GM12878 (cell line): ENCODE measurements at regions not wholly inside any gene's neighbourhood (a gene's known extent, or its start where the extent isn't known, plus 50 kb on each side); places are given as distances from the start of the nearest gene placed in this dataset.

ENCODE experiments used
- ATAC-seq: fragments of 200-7000 bp; cut with Tn5 transposase; 3 replicates; pipeline ENCODE4 v1.9.1; 2020; ENCODE audit warnings: mild to moderate bottlenecking, moderate library complexity
- BruUV-seq: library from RNA; stranded (reverse); fragments of 400-500 nt; replicated peaks from 2 replicates; lab custom pipeline; 2021; lab: Mats Ljungman, UMichigan
- CTCF ChIA-PET: fragments of 300-600 bp; sonication (Branson Sonifier 250); formaldehyde crosslinking; extraction: SDS; loops from one replicate; lab custom pipeline; 2021; ENCODE audit warnings: inconsistent platforms; lab: Yijun Ruan, JAX
- POLR2A ChIA-PET: fragments of 350-600 bp; formaldehyde crosslinking; extraction: SDS; loops from one replicate; lab custom pipeline; 2021; ENCODE audit warnings: inconsistent platforms; lab: Charles Lee
- RAD21 ChIA-PET: fragments of 300-600 bp; sonication (Branson Sonifier 250); formaldehyde crosslinking; loops from one replicate; lab custom pipeline; 2023; ENCODE audit warnings: antibody characterized with exemption; ENCODE audit not compliant: unreplicated experiment; lab: Charles Lee
- SMC1A ChIA-PET: fragments of 300-600 bp; sonication (Branson Sonifier 250); formaldehyde crosslinking; loops from one replicate; lab custom pipeline; 2023; ENCODE audit not compliant: unreplicated experiment, uncharacterized antibody; lab: Charles Lee
- DNase-seq: peaks from one replicate; pipeline ENCODE4 v3.0.0-alpha.2; 2011; ENCODE audit warnings: low read depth, low spot score
- FAIRE-seq: peaks from 3 replicates; lab custom pipeline; 2011; peaks lifted over from hg19 to GRCh38; lab: Jason Lieb, UNC
- H2AFZ ChIP-seq: 2 replicates; pipeline ENCODE4 v1.6.0; 2011; ENCODE audit warnings: low read depth, low read length, control low read depth; ENCODE audit not compliant: control insufficient read depth
- H3K27ac ChIP-seq: 2 replicates; pipeline ENCODE4 v1.5.1; 2011; ENCODE audit warnings: control low read depth; ENCODE audit not compliant: control insufficient read depth, insufficient read depth
- H3K27me3 ChIP-seq, 2 experiments: replicated peaks in 1 of 2; 2 replicates each; pipeline versions ENCODE4 v1.6.0 to v1.6.1; 2011; ENCODE audit warnings: low read length in 1 of 2; ENCODE audit not compliant: control insufficient read depth in 2 of 2, insufficient read depth in 2 of 2
- H3K36me3 ChIP-seq, 2 experiments: 2 replicates each; pipeline ENCODE4 v1.5.1; 2011; ENCODE audit warnings: low read length in 1 of 2; ENCODE audit not compliant: control insufficient read depth in 2 of 2, insufficient read depth in 2 of 2
- H3K4me1 ChIP-seq: 2 replicates; pipeline ENCODE4 v1.6.1; 2011; ENCODE audit warnings: mild to moderate bottlenecking, low read length, moderate library complexity, mixed read lengths; ENCODE audit not compliant: control insufficient read depth, insufficient read depth
- H3K4me2 ChIP-seq: 2 replicates; pipeline ENCODE4 v1.6.0; 2011; ENCODE audit warnings: control low read depth; ENCODE audit not compliant: control insufficient read depth, insufficient read depth
- H3K4me3 ChIP-seq: fragments of 200-600 bp; sonication (generic); 2 replicates; pipeline ENCODE4 v1.5.1; 2016
- H3K79me2 ChIP-seq: 2 replicates; pipeline ENCODE4 v1.6.0; 2011; ENCODE audit warnings: low read length; ENCODE audit not compliant: control insufficient read depth, insufficient read depth
- H3K9ac ChIP-seq: 2 replicates; pipeline ENCODE4 v1.8.0; 2011; ENCODE audit warnings: low read length, control low read depth, mixed read lengths; ENCODE audit not compliant: control insufficient read depth, insufficient read depth
- H3K9me3 ChIP-seq: replicated peaks from 3 replicates; pipeline ENCODE4 v1.5.1; 2011; ENCODE audit warnings: mild to moderate bottlenecking, low read length; ENCODE audit not compliant: control insufficient read depth, insufficient read depth
- H4K20me1 ChIP-seq: 2 replicates; pipeline ENCODE4 v1.6.0; 2011; ENCODE audit not compliant: control insufficient read depth, insufficient read depth
- CREM ChIP-seq: IDR thresholded peaks from 2 replicates; pipeline ENCODE4 v1.6.1; 2014; ENCODE audit warnings: antibody characterized with exemption, low read depth
- GABPA ChIP-seq: IDR thresholded peaks from 2 replicates; pipeline ENCODE4 v1.6.1; 2014; ENCODE audit warnings: antibody characterized with exemption, low read depth, mild to moderate bottlenecking, inconsistent platforms
- JUND ChIP-seq: IDR thresholded peaks from 2 replicates; pipeline ENCODE4 v1.6.1; 2012; ENCODE audit warnings: low read depth, mild to moderate bottlenecking, low read length, improper control_type of control experiment, moderate library complexity
- MTA2 ChIP-seq: fragments of 450-650 bp; IDR thresholded peaks from 2 replicates; pipeline ENCODE4 v1.6.1; 2016; ENCODE audit warnings: low read depth, mild to moderate bottlenecking, moderate library complexity
- PBX3 ChIP-seq: IDR thresholded peaks from 2 replicates; pipeline ENCODE4 v1.6.1; 2011; ENCODE audit warnings: mild to moderate bottlenecking, low read depth, low read length, moderate library complexity; ENCODE audit not compliant: insufficient replicate concordance
- POLR2AphosphoS2 ChIP-seq: IDR thresholded peaks from 2 replicates; pipeline ENCODE4 v1.6.1; 2011; ENCODE audit warnings: low read depth, mild to moderate bottlenecking, low read length, improper control_type of control experiment, moderate library complexity
- RAD51 ChIP-seq: fragments of 450-650 bp; IDR thresholded peaks from 2 replicates; pipeline ENCODE4 v1.6.1; 2016; ENCODE audit warnings: moderate library complexity, mild to moderate bottlenecking, inconsistent platforms
- RBBP5 ChIP-seq: fragments of 200-600 bp; sonication (generic); conservative IDR thresholded peaks from 2 replicates; pipeline ENCODE4 v1.6.1; 2016
- STAT3 ChIP-seq: IDR thresholded peaks from 2 replicates; pipeline ENCODE4 v1.6.1; 2011; ENCODE audit warnings: low read depth, low read length, improper control_type of control experiment
- SUZ12 ChIP-seq: fragments of 200-600 bp; sonication (generic); IDR thresholded peaks from one replicate; pipeline ENCODE4 v1.6.1; 2018; ENCODE audit warnings: antibody characterized with exemption, mild to moderate bottlenecking; ENCODE audit not compliant: unreplicated experiment
- WRNIP1 ChIP-seq: IDR thresholded peaks from 2 replicates; pipeline ENCODE4 v1.6.1; 2011; ENCODE audit warnings: low read depth, low read length, improper control_type of control experiment, borderline replicate concordance
- YY1 ChIP-seq: IDR thresholded peaks from 2 replicates; pipeline ENCODE4 v1.6.1; 2011; ENCODE audit warnings: low read depth, mild to moderate bottlenecking, low read length
- ZBTB33 ChIP-seq: fragments of 450-650 bp; IDR thresholded peaks from 2 replicates; pipeline ENCODE4 v1.6.1; 2017; ENCODE audit warnings: mild to moderate bottlenecking
- ZBTB40 ChIP-seq: fragments of 450-650 bp; IDR thresholded peaks from 2 replicates; pipeline ENCODE4 v1.6.1; 2016; ENCODE audit warnings: mild to moderate bottlenecking, moderate library complexity, borderline replicate concordance
- ZNF274 ChIP-seq: IDR thresholded peaks from one replicate; pipeline ENCODE4 v1.8.0; 2011; ENCODE audit not compliant: insufficient read length, insufficient read depth
- WGBS: methylation state at CpG from one replicate; pipeline ENCODE4 v1.1.6; 2016; ENCODE audit warnings: low lambda C conversion rate; ENCODE audit not compliant: insufficient replicate concordance, insufficient coverage; ENCODE audit errors: missing lambda C conversion rate; 5-methylcytosine and 5-hydroxymethylcytosine counted together
- in situ Hi-C: fragments of 300-500 bp; cut with MboI; formaldehyde crosslinking; loops from 9 replicates; pipeline ENCODE4 v1.14.3; 2018; ENCODE audit warnings: mixed read lengths
- intact Hi-C: fragments of 100-400 bp; cut with micrococcal nuclease; formaldehyde crosslinking; loops from one replicate; pipeline ENCODE4 v1.14.2; 2022; ENCODE audit not compliant: unreplicated experiment

DNA sequence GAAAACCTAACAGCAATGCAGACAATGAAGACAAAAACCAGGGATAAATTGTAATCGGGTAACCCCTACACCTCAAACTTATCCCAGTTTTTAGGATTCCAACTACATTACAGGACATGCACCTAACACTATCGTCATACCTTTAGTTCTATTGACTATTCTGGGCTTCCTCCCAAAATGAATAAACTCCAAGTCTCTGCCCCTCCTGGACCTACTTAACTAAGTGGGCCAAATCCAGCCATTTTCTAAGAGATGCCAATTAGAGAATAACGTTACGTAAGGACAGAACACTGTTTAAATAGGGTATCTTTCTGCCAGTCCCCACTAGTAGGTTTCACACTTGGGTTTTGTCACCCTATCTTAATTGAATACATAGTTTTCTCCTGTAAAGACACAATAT is 253.1 kb upstream of the MKLN1 start:
- ChIA-PET POLR2A (no interaction called here), SMC1A (interaction anchor here (1.4 kb wide), 1 partner anchor 13 kb away, joined by 3 read pairs; no protein-coding TSS in a partner anchor), RAD21 (interaction anchor here (0.5 to 0.7 kb wide), 2 partner anchors 49 to 114 kb away, joined by 3 to 4 read pairs; no protein-coding TSS in a partner anchor), CTCF (interaction anchor here (1.1 kb wide), 1 partner anchor 228 kb away, joined by 5 read pairs; no protein-coding TSS in a partner anchor)
- BruUV-seq = no TSS peak
- H3K4me1 ChIP-seq = no peaks in the 10 kb centered on the region; the same call in 1 of the 2 replicates
- 97% methylated on average over 4 of the region's 4 CpGs for WGBS
- no peak for ATAC-seq
- H3K27me3 ChIP-seq = no peaks in the 10 kb centered on the region
- in situ Hi-C loops = no loop called here
- H3K79me2 ChIP-seq = no peaks in the 10 kb centered on the region; the same call in 1 of the 2 replicates
- H3K4me2 ChIP-seq = no peak overlapping the region
- no peak for FAIRE-seq
- no peaks in the 10 kb centered on the region for H3K9me3 ChIP-seq
- no peak overlapping the region for H3K9ac ChIP-seq
- intact Hi-C loops = no loop called here
- TF ChIP-seq MTA2 (no peak), GABPA (no peak), YY1 (no peak), RBBP5 (no peak), STAT3 (no peak), SUZ12 (no peak), ZNF274 (no peak), ZBTB40 (no peak), JUND (no peak), POLR2AphosphoS2 (no peak), ZBTB33 (no peak), RAD51 (no peak), CREM (no peak), PBX3 (no peak), WRNIP1 (no peak)
- peaks cover 0 to 4% of the 10 kb centered on the region in 2 experiments; a peak in 3 of 4 replicates for H3K36me3 ChIP-seq
- H3K27ac ChIP-seq = no peak overlapping the region
- no peak overlapping the region for H2AFZ ChIP-seq
- H3K4me3 ChIP-seq = no peak overlapping the region
- H4K20me1 ChIP-seq = no peaks in the 10 kb centered on the region
- DNase-seq = no peak
